ENCODE measurements at regions not wholly inside any gene's neighbourhood (a gene's known extent, or its start where the extent isn't known, plus 50 kb on each side); places are given as distances from the start of the nearest gene placed in this dataset.

DNA sequence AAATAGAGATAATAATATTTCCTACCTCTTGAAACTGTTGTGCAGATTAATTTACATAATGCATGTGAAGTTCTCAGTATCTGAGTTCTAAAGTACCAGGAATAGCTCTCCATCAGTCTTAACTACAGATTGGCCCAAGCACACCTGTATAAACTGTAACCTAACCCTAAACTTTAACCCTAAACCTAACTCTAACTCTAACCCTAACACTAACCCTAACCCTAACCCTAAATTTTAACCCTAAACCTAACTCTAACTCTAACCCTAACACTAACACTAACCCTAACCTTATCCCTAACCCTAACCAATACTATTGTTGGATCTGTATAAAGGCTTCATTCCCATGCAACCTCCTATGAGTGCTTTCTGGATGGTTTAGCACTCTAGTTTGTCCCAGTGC is 1445.9 kb upstream of the TENM4 start:
- DNase-seq = no peak

DNA sequence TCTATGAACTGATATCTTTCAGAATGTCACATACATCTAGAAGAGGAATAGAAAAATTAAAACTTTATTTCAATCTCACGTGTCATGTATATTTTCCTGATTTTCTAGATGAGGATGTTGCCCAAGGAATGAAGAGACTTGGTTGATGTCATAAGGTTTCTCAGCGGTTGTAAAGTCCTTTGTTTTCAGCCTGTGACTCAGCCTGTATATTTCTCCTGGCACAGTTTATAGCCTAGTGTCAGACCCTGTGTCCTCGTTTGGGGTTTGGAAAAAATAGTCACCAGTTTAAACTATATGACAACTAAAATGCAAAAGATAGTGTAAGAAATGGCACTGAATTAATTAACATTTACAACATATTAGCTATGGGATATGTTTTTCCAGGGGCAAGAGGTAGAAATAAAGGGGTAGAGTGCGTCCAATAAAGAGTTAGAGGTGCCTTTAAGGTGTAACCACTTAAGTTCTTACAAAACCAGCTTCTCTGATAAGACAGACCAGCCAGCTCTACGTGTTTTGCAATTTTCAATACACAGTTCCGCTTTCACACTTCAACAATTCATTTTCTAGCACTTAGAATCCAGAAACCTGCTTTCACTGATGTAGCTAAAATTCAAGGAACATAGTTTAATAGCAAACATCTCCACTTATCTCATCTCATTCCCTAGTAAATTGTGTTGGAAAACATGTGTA is 1432.6 kb upstream of the TENM4 start:
- no peak for DNase-seq

DNA sequence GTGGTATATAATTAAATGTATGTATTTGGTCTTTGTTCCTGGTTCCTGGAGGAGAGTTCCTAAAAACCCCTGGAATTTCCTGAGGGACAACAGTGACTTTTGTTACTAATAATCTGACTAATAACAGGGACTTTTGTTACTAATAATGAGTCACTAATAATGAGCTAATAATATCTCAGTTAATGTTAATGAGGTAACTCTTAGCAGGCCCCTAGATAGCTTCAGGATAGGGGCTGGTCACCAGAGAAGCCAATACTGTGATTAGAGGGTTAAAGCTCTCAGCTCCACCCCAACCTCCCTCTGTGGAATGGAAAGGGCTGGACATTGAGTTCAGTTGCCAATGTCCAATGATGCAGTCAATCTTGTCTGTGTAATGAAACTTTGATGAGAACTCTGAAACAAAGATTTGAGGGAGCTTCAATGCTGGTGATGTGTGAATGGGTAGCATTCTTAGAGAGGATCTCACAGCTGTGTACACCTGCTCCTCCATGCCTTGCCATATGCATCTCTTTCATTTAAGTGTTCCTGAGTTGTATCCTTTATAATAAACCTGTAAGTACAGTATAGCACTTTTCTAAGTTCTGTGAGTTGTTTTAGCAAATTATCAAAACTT is 1431.4 kb upstream of the TENM4 start:
- DNase-seq = no peak

DNA sequence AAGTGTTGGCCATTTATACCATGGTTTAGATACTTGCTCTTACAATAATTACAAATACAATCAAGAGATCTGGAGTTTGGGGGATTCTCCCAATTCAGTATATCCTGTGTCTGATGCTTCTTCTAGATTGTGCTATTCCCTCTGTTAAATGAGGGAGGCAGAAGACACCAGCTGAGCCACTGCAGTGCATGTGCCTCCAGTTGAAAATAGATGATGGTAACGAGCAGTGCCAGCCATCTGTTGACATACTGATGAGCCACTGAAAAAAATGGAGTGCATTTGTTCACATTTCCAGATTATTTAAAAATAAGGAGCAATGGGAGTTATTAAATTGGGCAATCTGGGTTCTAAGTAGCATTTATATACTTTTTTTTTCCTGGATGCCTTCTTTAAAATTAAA is 1428.0 kb upstream of the TENM4 start:
- DNase-seq = no peak

DNA sequence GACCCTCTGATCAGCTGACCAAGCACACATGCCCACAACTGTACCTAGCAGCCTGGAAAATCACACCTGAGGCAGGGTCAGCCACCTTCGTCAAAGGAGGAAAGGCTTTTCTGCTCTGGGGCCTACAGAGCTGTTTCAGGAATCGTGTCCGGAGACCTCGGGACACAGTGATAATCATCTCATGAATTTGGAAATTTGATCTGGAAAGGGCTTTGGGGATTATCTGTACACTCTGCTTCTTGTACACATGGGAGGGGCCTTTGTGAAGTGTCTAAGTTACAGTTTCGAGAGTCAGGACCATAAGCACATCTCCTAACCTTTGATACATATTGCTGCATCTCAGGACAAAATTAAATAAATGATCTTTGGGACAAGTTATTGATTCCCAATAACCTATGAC is 1421.2 kb upstream of the TENM4 start:
- DNase-seq = no peak

DNA sequence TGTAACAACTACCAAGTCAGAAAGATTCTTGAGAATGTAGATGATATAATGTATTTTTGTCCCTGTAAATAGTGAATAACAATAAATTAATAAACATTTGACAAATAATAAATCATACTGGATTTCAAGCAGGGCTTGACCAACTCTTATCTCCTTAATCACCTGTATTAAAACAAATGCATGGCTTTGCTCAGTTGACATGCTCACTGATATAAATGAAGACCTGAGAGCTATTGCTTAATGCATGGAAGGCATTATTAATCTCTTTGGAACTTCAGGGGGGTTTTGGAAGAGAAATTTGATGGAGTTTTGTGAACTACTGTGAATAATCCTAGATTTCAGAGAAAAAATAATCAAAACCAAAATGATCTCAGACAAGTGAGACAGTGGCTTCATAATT is 1420.4 kb upstream of the TENM4 start:
- no peak for DNase-seq

DNA sequence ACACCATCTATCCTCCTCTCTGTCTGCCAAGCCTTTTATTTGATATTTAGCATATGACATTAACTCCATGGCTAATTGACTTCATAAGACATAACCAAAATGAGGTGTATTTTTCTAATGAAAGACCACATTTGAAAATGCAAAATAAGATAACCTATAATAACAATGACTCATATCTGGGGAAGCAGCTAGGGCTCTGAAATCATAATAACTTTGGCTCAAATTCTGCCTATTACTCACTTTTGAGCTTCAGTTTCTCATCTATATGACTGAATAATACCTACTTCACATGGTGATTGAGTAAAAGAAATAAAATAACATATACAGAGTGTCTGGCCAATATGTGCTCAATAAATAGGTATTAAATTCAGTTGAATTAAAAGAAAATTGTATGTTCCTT is 1419.8 kb upstream of the TENM4 start:
- DNase-seq = no peak

DNA sequence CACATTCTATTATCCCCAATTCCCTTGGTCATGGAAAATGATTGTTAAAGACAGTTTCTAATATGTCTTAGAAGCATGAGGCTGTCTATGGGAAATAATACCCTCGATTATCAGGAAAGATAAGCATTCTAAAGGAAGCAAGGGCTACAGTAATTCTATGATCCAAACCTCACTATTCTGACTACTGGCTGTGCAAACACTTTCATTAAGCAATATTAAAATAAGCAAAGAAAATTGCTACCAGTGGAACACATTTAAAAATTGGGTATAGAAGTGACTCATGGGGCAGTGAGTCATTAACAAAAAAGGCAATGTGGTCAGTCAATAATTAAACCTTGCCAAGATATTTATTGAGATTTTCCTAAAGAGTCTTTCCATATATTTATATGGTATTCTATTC is 1415.2 kb upstream of the TENM4 start:
- DNase-seq = no peak

DNA sequence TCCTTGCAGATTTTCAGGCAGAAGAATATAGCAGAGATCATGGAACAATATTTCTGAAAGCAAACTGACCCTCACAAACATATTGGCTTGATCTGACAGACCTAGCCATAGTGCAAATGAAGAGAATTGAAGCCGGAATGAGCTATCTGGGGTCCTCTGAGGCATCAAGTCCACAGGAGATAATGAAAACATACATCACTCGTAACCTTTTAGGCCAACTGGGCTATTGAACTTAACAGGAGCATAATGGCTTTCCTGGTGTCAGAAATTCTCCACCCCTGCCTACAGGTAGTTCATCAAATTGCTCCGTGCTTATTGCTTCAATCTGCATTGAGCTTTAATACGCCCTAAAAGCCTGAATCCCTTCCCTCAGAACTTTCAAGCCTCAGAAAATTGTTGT is 1414.6 kb upstream of the TENM4 start:
- DNase-seq = no peak

DNA sequence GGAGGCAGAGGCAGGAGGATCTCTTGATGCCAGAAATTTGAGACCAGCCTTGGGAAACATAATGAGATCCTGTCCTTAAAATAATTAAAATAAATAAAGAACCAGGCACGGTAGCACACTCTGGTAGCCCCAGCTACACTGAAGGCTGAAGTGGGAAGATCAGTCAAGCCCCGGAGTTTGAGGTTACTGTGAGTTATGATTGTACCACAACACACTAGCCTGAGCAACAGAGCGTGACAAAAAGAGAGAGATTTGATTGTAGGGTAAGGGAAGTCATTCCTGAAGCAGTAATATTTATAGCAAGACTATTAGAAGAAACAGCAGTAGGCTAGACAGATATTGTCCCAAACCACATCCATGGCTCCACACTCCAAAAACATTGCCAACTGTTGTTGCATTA is 1408.4 kb upstream of the TENM4 start:
- DNase-seq = no peak

DNA sequence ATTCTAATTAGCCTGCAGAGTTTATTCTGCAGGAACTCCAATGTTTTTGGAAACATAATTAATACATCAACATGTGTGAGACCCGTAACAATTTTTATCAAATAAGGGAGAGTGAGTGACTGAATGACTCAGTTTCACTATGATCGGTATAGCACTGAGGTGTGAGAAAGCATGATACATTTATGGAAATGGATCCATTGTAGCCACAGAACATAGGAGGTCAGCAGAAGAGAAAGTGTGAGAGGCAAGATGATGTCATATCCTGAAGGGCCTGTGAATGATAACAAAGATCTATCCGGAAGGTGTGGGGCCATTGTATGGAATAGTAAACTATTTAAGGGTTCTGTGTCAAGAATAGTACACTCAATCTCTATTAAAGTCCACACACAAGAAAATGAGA is 1406.1 kb upstream of the TENM4 start:
- no peak for DNase-seq

DNA sequence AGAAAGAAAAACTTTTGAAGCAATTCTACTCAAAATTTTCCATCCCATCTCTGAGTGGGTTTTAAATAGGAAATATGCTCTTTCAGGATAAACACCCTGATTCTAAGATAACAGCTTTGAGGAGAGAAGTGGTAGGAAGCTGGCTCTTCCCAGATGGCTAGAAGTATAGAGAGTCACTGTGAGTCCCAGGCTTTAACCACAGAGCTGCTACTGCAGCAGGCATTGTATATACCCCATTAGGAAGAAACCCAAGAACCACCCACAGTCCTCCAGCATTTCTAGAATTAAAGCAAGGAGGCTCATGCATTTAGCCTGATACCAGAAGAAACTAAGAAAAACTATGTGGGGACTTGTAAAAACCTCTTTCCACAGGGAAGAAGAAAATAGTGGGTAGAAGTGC is 1405.6 kb upstream of the TENM4 start:
- peak in 9 of 56 donors; percentile 0 to 45 (median 4) for DNase-seq

DNA sequence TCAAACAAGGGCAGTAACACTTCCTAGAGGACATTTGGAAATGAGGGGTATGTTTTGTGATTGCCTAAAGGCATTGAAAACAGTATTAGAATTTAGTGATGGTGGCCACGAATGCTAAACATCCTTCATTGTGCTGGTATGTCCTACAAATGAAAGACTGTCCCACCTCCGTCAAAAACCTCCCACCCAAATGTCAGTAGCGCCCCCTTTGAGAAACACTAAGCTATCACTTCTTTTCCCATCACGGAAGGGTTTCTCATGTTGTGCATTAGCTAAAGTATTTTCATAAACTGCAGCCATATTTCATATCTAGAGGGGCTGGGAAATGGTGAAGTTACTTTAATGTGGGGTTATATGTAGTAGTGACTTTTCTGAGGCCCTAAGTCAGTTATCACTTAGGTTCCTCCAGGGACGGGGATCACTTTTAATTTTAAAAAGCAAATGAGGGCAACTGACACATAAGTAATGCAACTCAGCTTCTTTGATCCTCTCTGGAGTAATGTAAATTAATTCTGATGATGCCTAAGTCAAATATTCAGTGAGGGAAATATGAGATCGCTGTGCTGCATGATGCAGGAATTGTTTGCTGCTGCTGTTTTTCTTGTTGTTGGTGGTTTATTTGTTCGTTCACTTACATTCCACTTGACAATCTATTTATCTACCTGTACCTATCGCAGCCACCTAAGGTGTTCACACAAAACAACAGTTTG is 1403.4 kb upstream of the TENM4 start:
- no peak for DNase-seq

DNA sequence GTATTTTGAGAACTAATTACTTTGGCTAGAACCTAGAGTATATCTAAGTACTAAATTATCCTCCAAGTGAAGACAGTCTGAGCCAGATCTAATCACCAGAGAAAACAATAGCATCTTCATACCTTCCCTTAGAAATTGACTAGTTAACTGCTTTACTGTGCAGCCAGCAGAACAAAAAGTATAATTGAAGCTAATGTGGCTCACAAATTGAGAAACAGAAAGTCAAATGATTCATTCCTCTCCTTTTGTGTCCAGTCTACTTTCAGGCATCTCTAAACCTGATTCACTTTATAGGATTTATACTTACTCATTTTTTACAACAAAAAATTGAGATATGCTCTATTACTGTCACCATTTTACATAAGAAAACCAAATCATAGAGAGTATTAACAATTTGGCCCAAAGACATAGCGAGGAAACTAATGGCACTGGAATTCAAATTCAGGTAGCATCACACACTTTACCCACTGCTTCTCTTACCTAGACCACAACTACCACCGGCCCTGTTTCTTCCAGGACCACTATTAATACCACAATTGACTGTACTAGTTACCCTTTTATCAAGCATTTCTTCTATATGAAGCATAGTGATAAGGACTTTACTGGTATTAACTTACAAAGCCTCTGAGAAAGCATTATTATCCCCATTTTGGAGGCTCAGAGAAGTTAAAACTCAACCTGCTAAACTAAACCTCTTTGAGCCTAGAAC is 1402.6 kb upstream of the TENM4 start:
- no peak for DNase-seq

DNA sequence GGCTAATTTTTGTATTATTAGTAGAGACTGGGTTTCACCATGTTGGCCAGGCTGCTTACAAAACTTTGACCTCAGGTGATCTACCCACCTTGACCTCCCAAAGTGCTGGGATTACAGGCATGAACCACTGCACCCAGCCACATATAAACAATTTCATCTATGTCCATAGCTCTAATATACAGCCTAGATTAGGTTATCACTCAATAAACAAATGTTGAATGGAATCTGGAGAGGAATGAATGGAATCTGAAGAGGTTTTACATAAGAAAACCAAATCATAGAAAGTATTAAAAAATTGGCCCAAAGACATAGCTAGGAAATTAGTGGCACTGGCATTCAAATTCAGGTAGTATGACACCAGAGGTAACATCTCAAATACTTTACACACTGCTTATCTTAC is 1401.4 kb upstream of the TENM4 start:
- DNase-seq = no peak

DNA sequence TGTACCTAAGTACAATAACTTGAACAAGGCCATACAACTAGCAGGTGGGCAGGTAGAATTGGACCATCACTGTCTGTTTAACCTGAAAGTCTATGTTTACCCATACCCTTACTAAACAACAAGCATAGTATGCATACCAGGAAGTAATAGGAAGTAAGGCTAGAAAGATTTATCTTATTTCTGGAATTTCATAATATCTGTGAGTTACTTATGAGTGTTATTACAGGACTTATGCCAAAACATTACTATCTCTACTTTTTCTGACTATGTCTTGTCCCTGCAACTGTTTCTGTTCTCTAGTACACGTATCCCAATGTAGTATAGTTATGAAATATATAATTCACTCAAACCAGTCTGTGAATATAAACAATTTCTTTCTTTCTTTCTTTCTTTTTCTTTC is 1400.8 kb upstream of the TENM4 start:
- DNase-seq = no peak

DNA sequence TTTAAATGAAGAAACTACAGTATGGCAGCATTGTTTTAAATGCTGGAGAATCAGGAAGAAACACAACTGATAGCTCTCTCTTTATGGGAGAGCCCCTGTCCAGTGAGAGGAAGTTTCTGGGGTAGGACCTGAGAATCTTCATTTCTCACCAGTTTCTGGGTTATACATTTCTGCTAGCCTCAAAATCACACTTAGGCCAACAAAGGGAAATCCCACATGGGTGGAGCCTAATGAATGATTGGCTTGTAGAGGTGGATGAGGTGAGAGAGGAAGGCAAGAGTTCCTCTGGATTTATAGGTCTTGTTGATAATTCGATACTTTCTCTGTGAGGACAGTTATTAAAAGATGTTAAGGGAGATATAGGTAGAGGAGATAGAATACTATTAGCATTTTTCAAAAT is 1397.3 kb upstream of the TENM4 start:
- DNase-seq = no peak

DNA sequence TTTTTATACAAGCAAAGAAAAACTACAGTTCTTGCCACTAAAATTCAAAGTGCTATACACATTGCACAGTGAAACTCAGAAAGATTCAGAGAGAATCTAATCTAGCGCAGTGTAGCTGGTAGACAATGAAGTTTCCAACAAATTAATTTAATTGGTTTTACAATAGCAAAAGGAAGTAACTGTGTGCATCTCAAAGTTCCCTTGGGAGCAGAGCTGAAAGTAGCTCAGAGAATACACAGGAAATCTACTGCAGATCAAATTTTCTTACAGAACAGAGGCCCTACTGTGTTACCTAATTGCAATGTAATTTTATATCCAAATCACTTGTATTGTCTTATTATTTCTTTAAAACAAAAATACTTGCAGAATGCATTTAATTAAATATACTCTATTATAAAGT is 1396.2 kb upstream of the TENM4 start:
- DNase-seq = no peak

DNA sequence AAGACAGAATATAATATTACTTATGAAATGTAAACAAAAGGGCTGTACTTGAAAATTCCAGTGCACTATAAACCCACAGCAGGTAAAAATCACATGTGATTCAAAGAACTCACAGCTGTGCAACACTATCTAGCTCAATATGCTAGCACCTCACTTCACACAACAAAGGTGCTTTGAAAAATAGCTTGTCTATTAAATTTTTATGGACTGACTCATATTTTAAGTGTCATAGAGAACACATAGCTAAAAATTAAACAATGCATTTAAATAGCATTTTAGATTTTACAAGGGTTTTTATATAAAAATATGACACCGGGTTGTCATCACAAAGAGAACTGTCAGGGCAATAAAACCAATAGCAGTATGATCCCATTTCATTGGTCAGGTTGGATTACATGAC is 1390.5 kb upstream of the TENM4 start:
- no peak for DNase-seq

DNA sequence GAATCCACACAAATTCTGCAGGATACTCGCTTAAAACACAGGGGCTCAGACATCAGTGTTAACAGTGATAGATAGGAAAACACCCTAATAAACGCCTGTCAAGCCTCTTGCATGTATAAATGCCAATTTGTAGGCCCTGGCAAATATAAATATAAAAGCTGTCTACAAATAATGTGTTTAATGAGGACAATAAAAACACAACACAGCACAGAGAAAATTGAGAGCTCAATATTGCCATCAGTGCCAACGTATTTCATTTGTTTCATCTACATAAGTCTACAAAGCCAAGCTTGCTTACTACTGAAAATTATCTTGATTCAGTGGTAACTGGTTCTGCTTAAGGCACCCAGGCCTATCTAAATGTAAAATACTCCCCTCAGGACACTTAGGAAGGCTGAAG is 1387.0 kb upstream of the TENM4 start:
- no peak for DNase-seq

DNA sequence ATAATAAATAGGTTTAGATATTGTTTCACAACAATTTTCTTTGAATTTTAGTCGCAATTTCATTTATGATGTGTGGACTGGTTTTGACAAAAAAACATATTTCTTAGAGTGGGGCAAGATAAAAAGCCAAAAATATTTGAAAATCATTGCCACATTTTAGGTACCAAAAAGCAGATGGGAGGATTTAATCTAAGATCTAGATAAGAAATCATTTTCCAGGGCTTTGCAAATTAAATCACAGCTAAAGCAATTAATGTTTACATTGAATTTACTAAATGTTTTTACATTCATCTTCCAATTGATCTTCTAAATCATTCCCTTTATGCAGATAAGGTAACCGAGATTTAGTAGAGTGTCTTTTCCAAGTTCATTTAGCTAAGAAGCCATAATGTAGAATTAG is 1386.0 kb upstream of the TENM4 start:
- no peak for DNase-seq

DNA sequence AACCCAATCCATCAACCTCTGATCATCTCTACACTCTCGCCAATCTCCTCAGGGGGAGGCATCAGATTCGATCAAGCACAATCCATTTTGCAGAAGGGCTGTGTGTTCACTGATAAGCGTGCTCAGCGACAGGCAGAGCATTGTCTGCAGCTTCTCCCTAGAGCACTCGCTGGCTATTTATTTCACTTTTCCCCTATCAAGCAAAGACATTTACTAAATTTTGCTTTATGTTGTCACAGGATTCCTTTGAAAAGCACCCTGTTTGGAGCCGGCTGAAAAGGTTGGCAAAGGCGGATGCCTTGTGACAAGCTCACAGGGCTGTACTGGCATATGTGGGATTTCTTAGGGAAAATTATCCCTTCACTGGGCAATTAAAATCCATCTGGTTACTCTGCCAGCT is 1381.5 kb upstream of the TENM4 start:
- DNase-seq = peak in 1 of 56 donors; percentile 2
